IMR-90 (cell line): ENCODE measurements at regions not wholly inside any gene's neighbourhood (a gene's known extent, or its start where the extent isn't known, plus 50 kb on each side); places are given as distances from the start of the nearest gene placed in this dataset.

Experiments used
- ATAC-seq: fragments of 200-7000 bp; cut with Tn5 transposase; 2 replicates; pipeline ENCODE4 v1.9.1; 2020; ENCODE audit warnings: low read depth, mild to moderate bottlenecking, moderate library complexity
- BruUV-seq: library from RNA; stranded (reverse); fragments of 400-500 nt; replicated peaks from 2 replicates; lab custom pipeline; 2021; lab: Mats Ljungman, UMichigan
- CTCF ChIA-PET: fragments of 300-600 bp; formaldehyde crosslinking; extraction: SDS; loops from one replicate; lab custom pipeline; 2021; ENCODE audit warnings: antibody characterized with exemption; lab: Yijun Ruan, JAX
- POLR2A ChIA-PET: fragments of 300-600 bp; sonication (Branson Sonifier 250); formaldehyde crosslinking; loops from one replicate; lab custom pipeline; 2022; ENCODE audit warnings: antibody characterized with exemption; ENCODE audit not compliant: unreplicated experiment; lab: Charles Lee
- DNase-seq: peaks from one replicate; pipeline ENCODE4 v3.0.0; 2013
- H2AFZ ChIP-seq: replicated peaks from 2 replicates; pipeline ENCODE3; 2013; ENCODE audit warnings: low read length, mild to moderate bottlenecking; ENCODE audit not compliant: poor library complexity
- H2AK5ac ChIP-seq: 2 replicates; pipeline ENCODE4 v1.6.1; 2013; ENCODE audit warnings: low read depth, low read length, inconsistent platforms
- H2AK9ac ChIP-seq: replicated peaks from 2 replicates; pipeline ENCODE3; 2013; ENCODE audit warnings: mild to moderate bottlenecking, low read depth, low read length, moderate library complexity; ENCODE audit not compliant: poor library complexity
- H2BK120ac ChIP-seq: 2 replicates; pipeline ENCODE4 v1.6.1; 2013; ENCODE audit warnings: low read depth, low read length, inconsistent platforms
- H2BK15ac ChIP-seq: 3 replicates; pipeline ENCODE4 v1.6.1; 2013; ENCODE audit warnings: low read depth, low read length, inconsistent platforms
- H2BK20ac ChIP-seq: 2 replicates; pipeline ENCODE4 v1.6.1; 2013; ENCODE audit warnings: low read depth, mild to moderate bottlenecking, inconsistent platforms, low read length, moderate library complexity
- H2BK5ac ChIP-seq: 2 replicates; pipeline ENCODE4 v1.6.1; 2013; ENCODE audit warnings: mild to moderate bottlenecking, low read depth, low read length, inconsistent platforms; ENCODE audit not compliant: poor library complexity, severe bottlenecking
- H3K14ac ChIP-seq: replicated peaks from 2 replicates; pipeline ENCODE4 v1.6.1; 2013; ENCODE audit warnings: low read depth, low read length, inconsistent platforms
- H3K18ac ChIP-seq: 2 replicates; pipeline ENCODE4 v1.6.1; 2013; ENCODE audit warnings: low read depth, low read length, control low read depth
- H3K23ac ChIP-seq: 2 replicates; pipeline ENCODE4 v1.6.1; 2013; ENCODE audit warnings: low read depth, low read length, inconsistent platforms
- H3K27ac ChIP-seq: 2 replicates; pipeline ENCODE4 v1.5.1; 2013; ENCODE audit warnings: mild to moderate bottlenecking, control low read depth, low read length; ENCODE audit not compliant: insufficient read depth
- H3K27me3 ChIP-seq: 2 replicates; pipeline ENCODE4 v1.6.1; 2013; ENCODE audit warnings: low read length; ENCODE audit not compliant: control insufficient read depth, insufficient read depth
- H3K36me3 ChIP-seq: 2 replicates; pipeline ENCODE4 v1.6.1; 2013; ENCODE audit warnings: low read length, mixed read lengths; ENCODE audit not compliant: control insufficient read depth, insufficient read depth
- H3K4ac ChIP-seq: 2 replicates; pipeline ENCODE4 v1.6.1; 2013; ENCODE audit warnings: low read depth, low read length, inconsistent platforms
- H3K4me1 ChIP-seq: 2 replicates; pipeline ENCODE4 v1.6.1; 2013; ENCODE audit warnings: low read length, mixed read lengths; ENCODE audit not compliant: control insufficient read depth, insufficient read depth
- H3K4me2 ChIP-seq: 2 replicates; pipeline ENCODE4 v1.6.1; 2013; ENCODE audit warnings: low read depth, mild to moderate bottlenecking, control low read depth, low read length, moderate library complexity
- H3K4me3 ChIP-seq: 2 replicates; pipeline ENCODE4 v1.5.1; 2013; ENCODE audit warnings: low read depth, mild to moderate bottlenecking, control low read depth, low read length, moderate library complexity; ENCODE audit not compliant: insufficient read depth
- H3K56ac ChIP-seq: 2 replicates; pipeline ENCODE4 v1.6.1; 2013; ENCODE audit warnings: low read length, inconsistent platforms; ENCODE audit not compliant: insufficient read depth; ENCODE audit errors: extremely low read depth
- H3K79me1 ChIP-seq, 2 experiments: 2 replicates each; pipeline ENCODE4 v1.6.1; 2013; ENCODE audit warnings: low read length in 2 of 2, inconsistent platforms in 1 of 2, low read depth in 1 of 2
- H3K9ac ChIP-seq: 2 replicates; pipeline ENCODE4 v1.6.1; 2013; ENCODE audit warnings: low read depth, low read length, control low read depth
- H3K9me1 ChIP-seq: 2 replicates; pipeline ENCODE4 v1.6.1; 2013; ENCODE audit warnings: low read length, inconsistent platforms; ENCODE audit not compliant: insufficient read depth
- H3K9me3 ChIP-seq: 2 replicates; pipeline ENCODE4 v1.6.1; 2013; ENCODE audit warnings: low read length; ENCODE audit not compliant: control insufficient read depth, insufficient read depth
- H4K20me1 ChIP-seq: 2 replicates; pipeline ENCODE4 v1.6.1; 2013; ENCODE audit warnings: low read length, inconsistent platforms; ENCODE audit not compliant: insufficient read depth
- H4K5ac ChIP-seq: 2 replicates; pipeline ENCODE4 v1.6.1; 2013; ENCODE audit warnings: mild to moderate bottlenecking, low read depth, low read length, control low read depth
- H4K8ac ChIP-seq, 2 experiments: 2 replicates each; pipeline ENCODE4 v1.6.1; 2013; ENCODE audit warnings: low read depth in 2 of 2, low read length in 2 of 2, control low read depth in 1 of 2, inconsistent platforms in 1 of 2
- H4K91ac ChIP-seq: 2 replicates; pipeline ENCODE4 v1.6.1; 2013; ENCODE audit warnings: low read depth, low read length, inconsistent platforms; ENCODE audit not compliant: insufficient read depth
- CEBPB ChIP-seq: IDR thresholded peaks from 2 replicates; pipeline ENCODE4 v1.6.1; 2012; ENCODE audit warnings: low read depth, low read length, improper control_type of control experiment
- MXI1 ChIP-seq: IDR thresholded peaks from 2 replicates; pipeline ENCODE4 v1.6.1; 2012; ENCODE audit warnings: low read depth, mild to moderate bottlenecking, low read length, moderate library complexity, borderline replicate concordance
- RAD21 ChIP-seq: IDR thresholded peaks from 2 replicates; pipeline ENCODE4 v1.6.1; 2012; ENCODE audit warnings: low read length, improper control_type of control experiment
- RFX5 ChIP-seq: IDR thresholded peaks from 2 replicates; pipeline ENCODE4 v1.8.0; 2012; ENCODE audit warnings: low read depth, mild to moderate bottlenecking, low read length, moderate library complexity
- WGBS, 2 experiments: methylation state at CpG; one replicate each; pipeline versions ENCODE4 v1.1.5 to v1.1.7; 2013; ENCODE audit warnings: missing lambda C conversion rate in 2 of 2; ENCODE audit not compliant: insufficient read length in 1 of 2; ENCODE audit errors: extremely low coverage in 2 of 2; 5-methylcytosine and 5-hydroxymethylcytosine counted together
- dilution Hi-C: fragments of 300-500 bp; cut with HindIII; formaldehyde crosslinking; loops from one replicate; pipeline ENCODE4 v1.14.3; 2018; ENCODE audit warnings: low sequenced_read_pairs; ENCODE audit not compliant: unreplicated experiment
- in situ Hi-C: fragments of 300-500 bp; cut with MboI; formaldehyde crosslinking; loops from 3 replicates; pipeline ENCODE4 v1.14.3; 2019; ENCODE audit warnings: low sequenced_read_pairs, inconsistent platforms, mixed read lengths
- intact Hi-C: fragments of 100-400 bp; cut with micrococcal nuclease; formaldehyde crosslinking; loops from 2 replicates; pipeline ENCODE4 v1.10.0; 2022
- TF ChIP-seq, protein P1 (sequence below): conservative IDR thresholded peaks from 2 replicates; pipeline ENCODE4 v1.5.1; 2012; ENCODE audit warnings: mild to moderate bottlenecking, low read depth, low read length, improper control_type of control experiment

DNA sequence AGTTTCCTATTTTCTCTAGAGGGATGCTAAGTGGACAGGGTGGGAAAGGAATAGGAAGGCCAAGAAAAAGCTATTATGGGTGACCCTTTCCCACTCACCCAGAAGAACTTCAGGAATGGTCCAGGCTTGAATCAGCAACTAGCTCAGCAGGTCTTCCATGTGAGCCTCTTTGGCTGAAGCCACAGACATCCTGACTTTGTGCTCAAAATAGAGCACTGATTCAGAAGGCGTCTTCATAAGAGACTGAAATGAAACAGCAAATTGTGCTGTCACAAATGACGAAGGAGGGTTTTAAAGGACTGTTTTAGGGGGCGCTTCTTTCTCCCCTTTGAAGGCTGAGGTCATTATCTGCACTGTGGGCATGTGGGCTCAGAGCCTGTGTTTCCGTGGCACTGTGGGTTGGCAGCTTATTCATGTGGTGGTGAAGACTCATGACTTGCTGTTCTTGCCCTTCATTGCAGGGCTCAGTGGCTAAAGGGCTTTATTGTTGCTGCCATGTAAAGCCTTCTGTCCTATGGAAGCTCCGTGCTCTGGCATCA is 65.8 kb upstream of the NFIL3 start:
- no peaks in the 10 kb centered on the region for H4K20me1 ChIP-seq
- intact Hi-C loops (no loop called here), dilution Hi-C loops (no loop called here), in situ Hi-C loops (no loop called here)
- H3K36me3 ChIP-seq: no peaks in the 10 kb centered on the region
- no peaks in the 10 kb centered on the region for H3K27me3 ChIP-seq
- peak overlapping the region in 1 of 2 experiments; percentile 48; a peak in 1 of 4 replicates for H4K8ac ChIP-seq
- no peak overlapping the region for H3K56ac ChIP-seq
- no peak overlapping the region for H3K9ac ChIP-seq
- CTCF ChIA-PET: no interaction called here
- H2BK15ac ChIP-seq: peak overlapping the region; percentile 53; the same call in 1 of the 3 replicates
- H2BK20ac ChIP-seq: peak overlapping the region; percentile 17
- POLR2A ChIA-PET: no interaction called here
- H3K23ac ChIP-seq: peak overlapping the region; percentile 6
- ATAC-seq: no peak
- H2AK9ac ChIP-seq: peak overlapping the region; percentile 35
- H3K9me3 ChIP-seq: no peaks in the 10 kb centered on the region
- no peaks in the 10 kb centered on the region for H3K79me1 ChIP-seq
- H3K4me2 ChIP-seq: no peak overlapping the region
- H2AK5ac ChIP-seq: peak overlapping the region; percentile 23; the same call in 1 of the 2 replicates
- H3K9me1 ChIP-seq: peaks cover 3% of the 10 kb centered on the region; the same call in 1 of the 2 replicates
- peak overlapping the region; percentile 36 for H2BK120ac ChIP-seq
- H4K91ac ChIP-seq: peak overlapping the region; percentile 31; the same call in 1 of the 2 replicates
- H3K4ac ChIP-seq: peak overlapping the region; percentile 17
- peak overlapping the region; percentile 15 for H2AFZ ChIP-seq
- H3K14ac ChIP-seq: peak overlapping the region; percentile 27; the same call in 1 of the 2 replicates
- H3K4me1 ChIP-seq: peaks cover 11% of the 10 kb centered on the region
- no peak overlapping the region for H3K27ac ChIP-seq
- peak overlapping the region; percentile 54 for H2BK5ac ChIP-seq
- no CpG with 5 or more reads among the region's 5 CpGs for WGBS, 2 experiments
- no peak overlapping the region for H3K4me3 ChIP-seq
- H4K5ac ChIP-seq: peak overlapping the region; percentile 56; the same call in 1 of the 2 replicates
- TF ChIP-seq, protein P1, sequence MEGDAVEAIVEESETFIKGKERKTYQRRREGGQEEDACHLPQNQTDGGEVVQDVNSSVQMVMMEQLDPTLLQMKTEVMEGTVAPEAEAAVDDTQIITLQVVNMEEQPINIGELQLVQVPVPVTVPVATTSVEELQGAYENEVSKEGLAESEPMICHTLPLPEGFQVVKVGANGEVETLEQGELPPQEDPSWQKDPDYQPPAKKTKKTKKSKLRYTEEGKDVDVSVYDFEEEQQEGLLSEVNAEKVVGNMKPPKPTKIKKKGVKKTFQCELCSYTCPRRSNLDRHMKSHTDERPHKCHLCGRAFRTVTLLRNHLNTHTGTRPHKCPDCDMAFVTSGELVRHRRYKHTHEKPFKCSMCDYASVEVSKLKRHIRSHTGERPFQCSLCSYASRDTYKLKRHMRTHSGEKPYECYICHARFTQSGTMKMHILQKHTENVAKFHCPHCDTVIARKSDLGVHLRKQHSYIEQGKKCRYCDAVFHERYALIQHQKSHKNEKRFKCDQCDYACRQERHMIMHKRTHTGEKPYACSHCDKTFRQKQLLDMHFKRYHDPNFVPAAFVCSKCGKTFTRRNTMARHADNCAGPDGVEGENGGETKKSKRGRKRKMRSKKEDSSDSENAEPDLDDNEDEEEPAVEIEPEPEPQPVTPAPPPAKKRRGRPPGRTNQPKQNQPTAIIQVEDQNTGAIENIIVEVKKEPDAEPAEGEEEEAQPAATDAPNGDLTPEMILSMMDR: no peak
- no peak for TF ChIP-seq RFX5
- no peak for TF ChIP-seq RAD21
- no peak for TF ChIP-seq MXI1
- no peak for TF ChIP-seq CEBPB
- BruUV-seq: no TSS peak
- peak overlapping the region; percentile 73; the same call in 1 of the 2 replicates for H3K18ac ChIP-seq
- DNase-seq: peak; percentile 69
